AG04450 (cell line): ENCODE measurements at regions not wholly inside any gene's neighbourhood (a gene's known extent, or its start where the extent isn't known, plus 50 kb on each side); places are given as distances from the start of the nearest gene placed in this dataset.
A peak's percentile ranks its signal among the peaks of the same experiment; 100 is the strongest.

ENCODE experiments used
- CTCF ChIA-PET: fragments of 300-600, 350-600 bp; formaldehyde crosslinking; extraction: SDS; loops from one replicate; lab custom pipeline; 2022; ENCODE audit warnings: antibody characterized with exemption, inconsistent platforms; lab: Charles Lee
- POLR2A ChIA-PET: fragments of 350-600 bp; formaldehyde crosslinking; extraction: SDS; loops from one replicate; lab custom pipeline; 2021; ENCODE audit warnings: antibody characterized with exemption, inconsistent platforms; lab: Yijun Ruan, JAX
- DNase-seq: peaks from one replicate; pipeline ENCODE4 v3.0.0-alpha.2; 2011; ENCODE audit warnings: low read depth, low spot score
- H3K27ac ChIP-seq: one replicate; pipeline ENCODE4 v1.5.1; 2012; ENCODE audit warnings: low read depth, low read length, control low read depth
- H3K27me3 ChIP-seq: one replicate; pipeline ENCODE4 v1.6.0; 2012; ENCODE audit warnings: low read length; ENCODE audit not compliant: control insufficient read depth, insufficient read depth
- H3K4me3 ChIP-seq: 2 replicates; pipeline ENCODE4 v1.5.1; 2011; ENCODE audit warnings: mild to moderate bottlenecking, low read depth, low read length, control low read depth
- H3K9me3 ChIP-seq: 2 replicates; pipeline ENCODE4 v1.5.1; 2012; ENCODE audit warnings: low read length; ENCODE audit not compliant: control insufficient read depth, insufficient read depth
- CTCF ChIP-seq: IDR thresholded peaks from 2 replicates; pipeline ENCODE4 v1.5.1; 2011; ENCODE audit warnings: low read depth, low read length, control low read depth, inconsistent platforms

- ChIA-PET POLR2A (no interaction called here), CTCF (interaction anchor here (0.9 to 4.6 kb wide), 4 partner anchors 26 to 205 kb away, joined by 3 to 30 read pairs (median 6); no protein-coding TSS in a partner anchor)
- no peak for DNase-seq
- no peak for TF ChIP-seq CTCF
- Histone ChIP-seq H3K9me3 (peaks cover 2% of the 10 kb centered on the region; the same call in 1 of the 2 replicates), H3K27me3 (peaks cover 2% of the 10 kb centered on the region), H3K27ac (no peak overlapping the region), H3K4me3 (no peak overlapping the region)
These were observed 143.2 kb upstream of the PRSS1 start for GRCh38 chr7:142606081-142606480.

GRCh38 chr7:142604671-142605070 is 144.6 kb upstream of the PRSS1 start:
- DNase-seq: no peak

GRCh38 chr7:142603870-142604448 is 145.3 kb upstream of the PRSS1 start:
- Histone ChIP-seq H3K4me3 (no peak overlapping the region; the same call in 1 of the 2 replicates), H3K27me3 (peaks cover 2% of the 10 kb centered on the region), H3K27ac (no peak overlapping the region), H3K9me3 (peaks cover 2% of the 10 kb centered on the region; the same call in 1 of the 2 replicates)
- POLR2A ChIA-PET: interaction anchor here (1.5 kb wide), 1 partner anchor 180 kb away, joined by 3 read pairs; no protein-coding TSS in a partner anchor
- CTCF ChIA-PET: interaction anchor here (0.5 to 4.0 kb wide), 49 partner anchors 9 to 611 kb away, joined by 3 to 68 read pairs (median 5); no protein-coding TSS in a partner anchor
- DNase-seq: no peak
- TF ChIP-seq CTCF: peak; percentile 87

More at GRCh38 chr7:142604671-142605070, 144.6 kb upstream of the PRSS1 start:
- Histone ChIP-seq H3K4me3 (no peak overlapping the region), H3K9me3 (peaks cover 2% of the 10 kb centered on the region; the same call in 1 of the 2 replicates), H3K27ac (no peak overlapping the region), H3K27me3 (peaks cover 2% of the 10 kb centered on the region)
- no peak for TF ChIP-seq CTCF
- ChIA-PET POLR2A (interaction anchor here (1.5 kb wide), 1 partner anchor 179 kb away, joined by 3 read pairs; no protein-coding TSS in a partner anchor), CTCF (interaction anchor here (0.7 to 4.0 kb wide), 43 partner anchors 9 to 610 kb away, joined by 3 to 68 read pairs (median 5); no protein-coding TSS in a partner anchor)

GRCh38 chr7:142602756-142603155 is 146.5 kb upstream of the PRSS1 start:
- ChIA-PET CTCF (interaction anchor here (2.7 to 4.0 kb wide), 6 partner anchors 12 to 180 kb away, joined by 23 to 68 read pairs (median 31); no protein-coding TSS in a partner anchor), POLR2A (no interaction called here)
- no peak for TF ChIP-seq CTCF
- H3K27ac ChIP-seq: no peak overlapping the region
- no peak for DNase-seq
- H3K4me3 ChIP-seq: no peak overlapping the region
- H3K9me3 ChIP-seq: peaks cover under 1% of the 10 kb centered on the region; the same call in 1 of the 2 replicates
- H3K27me3 ChIP-seq: no peaks in the 10 kb centered on the region

GRCh38 chr7:142602183-142602582 is 147.1 kb upstream of the PRSS1 start:
- CTCF ChIA-PET: interaction anchor here (2.7 to 4.0 kb wide), 5 partner anchors 14 to 181 kb away, joined by 23 to 68 read pairs (median 34); no protein-coding TSS in a partner anchor

More at GRCh38 chr7:142602183-142602582, 147.1 kb upstream of the PRSS1 start:
- H3K27ac ChIP-seq: no peak overlapping the region
- no peaks in the 10 kb centered on the region for H3K9me3 ChIP-seq
- H3K27me3 ChIP-seq: no peaks in the 10 kb centered on the region
- POLR2A ChIA-PET: no interaction called here
- DNase-seq: no peak
- TF ChIP-seq CTCF: no peak
- no peak overlapping the region for H3K4me3 ChIP-seq
